ENCODE measurements at regions not wholly inside any gene's neighbourhood (a gene's known extent, or its start where the extent isn't known, plus 50 kb on each side); places are given as distances from the start of the nearest gene placed in this dataset.
"Not testable (repeated sequence)": the region's sequence is repeated elsewhere in the genome, so short reads cannot be mapped to it uniquely, and the experiment has no call there.

- 85% methylated on average over 2 of the region's 2 CpGs for WGBS
- Histone ChIP-seq H3K27ac (ENCODE audit: low read length) (no peak overlapping the region), H3K4me1 (ENCODE audit: control insufficient read depth, insufficient read depth, low read length) (no peaks in the 10 kb centered on the region), H3K27me3 (ENCODE audit: control insufficient read depth, insufficient read depth) (no peaks in the 10 kb centered on the region), H3K4me3 (ENCODE audit: low read length) (no peak overlapping the region), H3K9me3 (ENCODE audit: control insufficient read depth, low read length) (no peaks in the 10 kb centered on the region)
- DNase-seq (no peak), ATAC-seq (no peak)
- intact Hi-C loops (cut with DNase I): no loop called here
Observed at GRCh38 chr20:51936377-51936776, 134.1 kb upstream of the SALL4 start.

GRCh38 chr20:51935003-51935358 is 132.7 kb upstream of the SALL4 start:
- intact Hi-C loops (cut with DNase I): no loop called here
- H3K4me1 ChIP-seq (ENCODE audit: control insufficient read depth, insufficient read depth, low read length): no peaks in the 10 kb centered on the region
- H3K9me3 ChIP-seq (ENCODE audit: control insufficient read depth, low read length): no peaks in the 10 kb centered on the region
- no peak overlapping the region for H3K4me3 ChIP-seq (ENCODE audit: low read length)
- H3K27ac ChIP-seq (ENCODE audit: low read length): no peak overlapping the region
- no peaks in the 10 kb centered on the region for H3K27me3 ChIP-seq (ENCODE audit: control insufficient read depth, insufficient read depth)
- 62% methylated on average over 4 of the region's 4 CpGs for WGBS
- DNase-seq (no peak), ATAC-seq (no peak)

GRCh38 chr20:51934301-51935002 is 132.1 kb upstream of the SALL4 start:
- Histone ChIP-seq H3K9me3 (ENCODE audit: control insufficient read depth, low read length) (no peaks in the 10 kb centered on the region), H3K4me1 (ENCODE audit: control insufficient read depth, insufficient read depth, low read length) (no peaks in the 10 kb centered on the region), H3K27ac (ENCODE audit: low read length) (no peak overlapping the region), H3K4me3 (ENCODE audit: low read length) (no peak overlapping the region), H3K27me3 (ENCODE audit: control insufficient read depth, insufficient read depth) (no peaks in the 10 kb centered on the region)
- 32% methylated on average over 11 of the region's 11 CpGs for WGBS
- intact Hi-C loops (cut with DNase I): no loop called here
- no peak for ATAC-seq
- no peak for DNase-seq

- H3K4me1 ChIP-seq (ENCODE audit: control insufficient read depth, insufficient read depth, low read length): no peaks in the 10 kb centered on the region
- intact Hi-C loops (cut with DNase I): no loop called here
- 61% methylated on average over 7 of the region's 7 CpGs for WGBS
- no peaks in the 10 kb centered on the region for H3K27me3 ChIP-seq (ENCODE audit: control insufficient read depth, insufficient read depth)
- H3K4me3 ChIP-seq (ENCODE audit: low read length): no peak overlapping the region
- no peaks in the 10 kb centered on the region for H3K9me3 ChIP-seq (ENCODE audit: control insufficient read depth, low read length)
- H3K27ac ChIP-seq (ENCODE audit: low read length): no peak overlapping the region
- no peak for DNase-seq
- no peak for ATAC-seq
Observed at GRCh38 chr20:51931371-51931781, 129.1 kb upstream of the SALL4 start.

GRCh38 chr20:51930775-51931174 is 128.5 kb upstream of the SALL4 start:
- ATAC-seq: peak in 1 of 2 donors; percentile 35
- Histone ChIP-seq H3K9me3 (ENCODE audit: control insufficient read depth, low read length) (no peaks in the 10 kb centered on the region), H3K27ac (ENCODE audit: low read length) (no peak overlapping the region), H3K4me3 (ENCODE audit: low read length) (no peak overlapping the region), H3K27me3 (ENCODE audit: control insufficient read depth, insufficient read depth) (no peaks in the 10 kb centered on the region), H3K4me1 (ENCODE audit: control insufficient read depth, insufficient read depth, low read length) (no peaks in the 10 kb centered on the region)
- 53% methylated on average over 3 of the region's 3 CpGs for WGBS
- intact Hi-C loops (cut with DNase I): no loop called here
- peak in 1 of 3 donors; percentile 30 for DNase-seq

- ATAC-seq: no peak
- WGBS: 77% methylated on average over 2 of the region's 2 CpGs
- Histone ChIP-seq H3K27me3 (ENCODE audit: control insufficient read depth, insufficient read depth) (no peaks in the 10 kb centered on the region), H3K4me3 (ENCODE audit: low read length) (no peak overlapping the region), H3K4me1 (ENCODE audit: control insufficient read depth, insufficient read depth, low read length) (no peaks in the 10 kb centered on the region), H3K9me3 (ENCODE audit: control insufficient read depth, low read length) (no peaks in the 10 kb centered on the region), H3K27ac (ENCODE audit: low read length) (no peak overlapping the region)
- no peak for DNase-seq
- intact Hi-C loops (cut with DNase I): no loop called here
Observed at GRCh38 chr20:51928931-51929330, 126.6 kb upstream of the SALL4 start.

- H3K4me3 ChIP-seq (ENCODE audit: low read length); H3K27ac ChIP-seq (ENCODE audit: low read length); ATAC-seq; H3K27me3 ChIP-seq (ENCODE audit: control insufficient read depth, insufficient read depth); H3K4me1 ChIP-seq (ENCODE audit: control insufficient read depth, insufficient read depth, low read length); H3K9me3 ChIP-seq (ENCODE audit: control insufficient read depth, low read length); DNase-seq; intact Hi-C loops (cut with DNase I): not testable (repeated sequence)
- 83% methylated on average over 5 of the region's 5 CpGs for WGBS
Observed at GRCh38 chr20:51927970-51928369, 125.6 kb upstream of the SALL4 start.

- no peaks in the 10 kb centered on the region for H3K27me3 ChIP-seq (ENCODE audit: control insufficient read depth, insufficient read depth)
- no peaks in the 10 kb centered on the region for H3K9me3 ChIP-seq (ENCODE audit: control insufficient read depth, low read length)
- no peak overlapping the region for H3K4me3 ChIP-seq (ENCODE audit: low read length)
- no peaks in the 10 kb centered on the region for H3K4me1 ChIP-seq (ENCODE audit: control insufficient read depth, insufficient read depth, low read length)
- intact Hi-C loops (cut with DNase I): no loop called here
- H3K27ac ChIP-seq (ENCODE audit: low read length): no peak overlapping the region
- DNase-seq: no peak
- no peak for ATAC-seq
- 56% methylated on average over 14 of the region's 14 CpGs for WGBS
Observed at GRCh38 chr20:51926670-51927305, 124.5 kb upstream of the SALL4 start.

GRCh38 chr20:51924509-51924908 is 122.2 kb upstream of the SALL4 start:
- intact Hi-C loops (cut with DNase I): no loop called here
- Histone ChIP-seq H3K4me3 (ENCODE audit: low read length) (no peak overlapping the region), H3K4me1 (ENCODE audit: control insufficient read depth, insufficient read depth, low read length) (no peaks in the 10 kb centered on the region), H3K27ac (ENCODE audit: low read length) (no peak overlapping the region), H3K27me3 (ENCODE audit: control insufficient read depth, insufficient read depth) (no peaks in the 10 kb centered on the region), H3K9me3 (ENCODE audit: control insufficient read depth, low read length) (no peaks in the 10 kb centered on the region)
- WGBS: 92% methylated on average over 3 of the region's 3 CpGs
- DNase-seq (no peak), ATAC-seq (no peak)

GRCh38 chr20:51923633-51924032 is 121.3 kb upstream of the SALL4 start:
- H3K27me3 ChIP-seq (ENCODE audit: control insufficient read depth, insufficient read depth): no peaks in the 10 kb centered on the region
- intact Hi-C loops (cut with DNase I): no loop called here
- no peak overlapping the region for H3K27ac ChIP-seq (ENCODE audit: low read length)
- H3K4me3 ChIP-seq (ENCODE audit: low read length): no peak overlapping the region
- ATAC-seq: no peak
- 70% methylated on average over 2 of the region's 2 CpGs for WGBS
- DNase-seq: no peak
- H3K4me1 ChIP-seq (ENCODE audit: control insufficient read depth, insufficient read depth, low read length): no peaks in the 10 kb centered on the region
- no peaks in the 10 kb centered on the region for H3K9me3 ChIP-seq (ENCODE audit: control insufficient read depth, low read length)

GRCh38 chr20:51922812-51923211 is 120.5 kb upstream of the SALL4 start:
- 99% methylated on average over 12 of the region's 12 CpGs for WGBS
- H3K27me3 ChIP-seq (ENCODE audit: control insufficient read depth, insufficient read depth); DNase-seq; ATAC-seq; H3K4me1 ChIP-seq (ENCODE audit: control insufficient read depth, insufficient read depth, low read length); H3K9me3 ChIP-seq (ENCODE audit: control insufficient read depth, low read length); intact Hi-C loops (cut with DNase I); H3K4me3 ChIP-seq (ENCODE audit: low read length); H3K27ac ChIP-seq (ENCODE audit: low read length): not testable (repeated sequence)
